Liver (tissue), 7 donors: ENCODE measurements at regions not wholly inside any gene's neighbourhood (a gene's known extent, or its start where the extent isn't known, plus 50 kb on each side); places are given as distances from the start of the nearest gene placed in this dataset.

Source experiments
- DNase-seq: peaks from one replicate; pipeline ENCODE4 v3.0.0-alpha.2; 2017; ENCODE audit warnings: low spot score
- H3K27ac ChIP-seq, 2 donors: one replicate each; pipeline ENCODE4 v1.7.0; 2013; ENCODE audit warnings: inconsistent platforms in 2 of 2, low read length in 2 of 2, control low read depth in 1 of 2, low read depth in 1 of 2, mild to moderate bottlenecking in 1 of 2
- H3K27me3 ChIP-seq, 4 donors: one replicate each; pipeline versions ENCODE4 v1.6.1 to v1.7.0; 2013; ENCODE audit warnings: low read length in 3 of 4, inconsistent platforms in 1 of 4, mild to moderate bottlenecking in 1 of 4, moderate library complexity in 1 of 4; ENCODE audit not compliant: control insufficient read depth in 4 of 4, insufficient read depth in 4 of 4
- H3K36me3 ChIP-seq, 4 donors: one replicate each; pipeline versions ENCODE4 v1.6.1 to v1.7.0; 2013; ENCODE audit warnings: low read length in 3 of 4, mild to moderate bottlenecking in 3 of 4, low read depth in 1 of 4, moderate library complexity in 1 of 4; ENCODE audit not compliant: control insufficient read depth in 4 of 4, insufficient read depth in 3 of 4
- H3K4me1 ChIP-seq, 4 donors: one replicate each; pipeline versions ENCODE4 v1.6.1 to v1.7.0; 2013; ENCODE audit warnings: low read length in 3 of 4, mild to moderate bottlenecking in 3 of 4, moderate library complexity in 1 of 4; ENCODE audit not compliant: control insufficient read depth in 4 of 4, insufficient read depth in 4 of 4
- H3K4me3 ChIP-seq, 3 donors: one replicate each; pipeline versions ENCODE4 v1.6.1 to v1.7.0; 2013; ENCODE audit warnings: low read length in 3 of 3, control low read depth in 1 of 3, low read depth in 1 of 3, mild to moderate bottlenecking in 1 of 3
- H3K9ac ChIP-seq, 2 donors: one replicate each; pipeline ENCODE4 v1.7.0; 2013; ENCODE audit warnings: low read length in 2 of 2, mild to moderate bottlenecking in 2 of 2, moderate library complexity in 2 of 2, control low read depth in 1 of 2, low read depth in 1 of 2
- H3K9me3 ChIP-seq, 4 donors: one replicate each; pipeline versions ENCODE4 v1.6.1 to v1.7.0; 2013; ENCODE audit warnings: low read length in 3 of 4; ENCODE audit not compliant: control insufficient read depth in 4 of 4
- EGR1 ChIP-seq, 2 donors: IDR thresholded peaks; 2 replicates each; pipeline ENCODE4 v1.6.1; 2016 to 2018; ENCODE audit warnings: antibody characterized with exemption in 2 of 2, low read depth in 2 of 2
- FOXA1 ChIP-seq: IDR thresholded peaks from 2 replicates; pipeline ENCODE4 v1.6.1; 2016; ENCODE audit warnings: antibody characterized with exemption
- FOXA2 ChIP-seq: IDR thresholded peaks from 2 replicates; pipeline ENCODE4 v1.6.1; 2016; ENCODE audit warnings: antibody characterized with exemption
- GABPA ChIP-seq, 2 donors: IDR thresholded peaks in 1 of 2; conservative IDR thresholded peaks in 1 of 2; 2 replicates each; pipeline ENCODE4 v1.6.1; 2016; ENCODE audit warnings: antibody characterized with exemption in 2 of 2, mild to moderate bottlenecking in 1 of 2, moderate library complexity in 1 of 2
- HNF4A ChIP-seq, 2 donors: conservative IDR thresholded peaks; 2 replicates each; pipeline ENCODE4 v1.6.1; 2016; ENCODE audit warnings: antibody characterized with exemption in 2 of 2, mild to moderate bottlenecking in 2 of 2
- HNF4G ChIP-seq: IDR thresholded peaks from 2 replicates; pipeline ENCODE4 v1.6.1; 2016; ENCODE audit warnings: antibody characterized with exemption
- JUND ChIP-seq, 2 donors: IDR thresholded peaks; 2 replicates each; pipeline ENCODE4 v1.6.1; 2016; ENCODE audit warnings: antibody characterized with exemption in 2 of 2
- NR2F2 ChIP-seq: IDR thresholded peaks from 2 replicates; pipeline ENCODE4 v1.6.1; 2016; ENCODE audit warnings: antibody characterized with exemption
- RAD21 ChIP-seq, 2 donors: IDR thresholded peaks; 2 replicates each; pipeline ENCODE4 v1.6.1; 2016; ENCODE audit warnings: antibody characterized with exemption in 2 of 2, mild to moderate bottlenecking in 2 of 2
- RXRA ChIP-seq, 2 donors: IDR thresholded peaks; 2 replicates each; pipeline ENCODE4 v1.6.1; 2017 to 2018; ENCODE audit warnings: antibody characterized with exemption in 2 of 2, mild to moderate bottlenecking in 1 of 2
- SP1 ChIP-seq: IDR thresholded peaks from 2 replicates; pipeline ENCODE4 v1.6.1; 2018; ENCODE audit warnings: antibody characterized with exemption, mild to moderate bottlenecking
- TAF1 ChIP-seq: conservative IDR thresholded peaks from 2 replicates; pipeline ENCODE4 v1.6.1; 2016; ENCODE audit warnings: antibody characterized with exemption, mild to moderate bottlenecking
- YY1 ChIP-seq: IDR thresholded peaks from 2 replicates; pipeline ENCODE4 v1.6.1; 2016; ENCODE audit warnings: antibody characterized with exemption, mild to moderate bottlenecking
- WGBS: extraction: QIAGEN DNeasy Blood & Tissue Kit; methylation state at CpG from one replicate; pipeline ENCODE4 v1.1.7; 2013; 5-methylcytosine and 5-hydroxymethylcytosine counted together
- TF ChIP-seq, protein P1 (sequence below): IDR thresholded peaks from 2 replicates; pipeline ENCODE4 v1.6.1; 2016; ENCODE audit warnings: antibody characterized with exemption, mild to moderate bottlenecking
- TF ChIP-seq, protein P2 (sequence below): IDR thresholded peaks from 2 replicates; pipeline ENCODE4 v1.6.1; 2016; ENCODE audit warnings: antibody characterized with exemption
- TF ChIP-seq, protein P3 (sequence below): IDR thresholded peaks from 2 replicates; pipeline ENCODE4 v1.6.1; 2016; ENCODE audit warnings: antibody characterized with exemption
- TF ChIP-seq, protein P4 (sequence below): IDR thresholded peaks from 2 replicates; pipeline ENCODE4 v1.6.1; 2016; ENCODE audit warnings: antibody characterized with exemption
- donor health status: healthy.
- donor health status: healthy.
- donor health status: healthy.
- donor health status: healthy.

DNA sequence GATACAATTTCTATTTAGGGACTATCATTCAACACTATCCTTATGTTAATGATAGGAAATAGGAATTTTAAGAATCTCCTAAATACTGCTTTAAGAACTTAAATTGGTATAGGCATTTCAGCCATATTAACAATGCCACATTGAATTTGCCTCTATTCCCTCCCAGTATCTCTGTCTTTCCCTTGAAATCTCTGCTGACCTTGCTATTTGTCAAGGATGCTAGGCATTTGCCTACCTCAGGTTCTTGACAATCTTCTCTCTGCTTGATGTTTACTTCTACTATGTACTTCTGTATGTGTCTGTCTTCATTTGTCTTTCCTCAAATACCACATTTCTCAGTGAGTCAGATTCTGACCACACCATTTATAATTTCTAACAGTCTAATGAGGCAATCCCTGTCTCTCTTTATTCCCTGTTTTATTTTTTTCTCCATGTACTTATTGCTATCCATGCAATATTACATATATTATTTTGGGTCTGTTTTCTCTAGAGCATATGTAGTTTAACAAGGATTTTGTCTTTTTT is 1461.4 kb upstream of the CDH9 start:
- Histone ChIP-seq H3K4me3 (no peak overlapping the region), H3K9me3 (no peaks in the 10 kb centered on the region), H3K4me1 (no peaks in the 10 kb centered on the region), H3K27me3 (no peaks in the 10 kb centered on the region), H3K9ac (no peak overlapping the region), H3K36me3 (no peaks in the 10 kb centered on the region), H3K27ac (no peak overlapping the region)
- no peak for DNase-seq
- TF ChIP-seq YY1, result no peak
- TF ChIP-seq FOXA2, result no peak
- TF ChIP-seq HNF4G, result no peak
- TF ChIP-seq NR2F2, result no peak
- TF ChIP-seq HNF4A (conservative IDR thresholded peaks at IDR 0.05), result no peak
- TF ChIP-seq, protein P1, sequence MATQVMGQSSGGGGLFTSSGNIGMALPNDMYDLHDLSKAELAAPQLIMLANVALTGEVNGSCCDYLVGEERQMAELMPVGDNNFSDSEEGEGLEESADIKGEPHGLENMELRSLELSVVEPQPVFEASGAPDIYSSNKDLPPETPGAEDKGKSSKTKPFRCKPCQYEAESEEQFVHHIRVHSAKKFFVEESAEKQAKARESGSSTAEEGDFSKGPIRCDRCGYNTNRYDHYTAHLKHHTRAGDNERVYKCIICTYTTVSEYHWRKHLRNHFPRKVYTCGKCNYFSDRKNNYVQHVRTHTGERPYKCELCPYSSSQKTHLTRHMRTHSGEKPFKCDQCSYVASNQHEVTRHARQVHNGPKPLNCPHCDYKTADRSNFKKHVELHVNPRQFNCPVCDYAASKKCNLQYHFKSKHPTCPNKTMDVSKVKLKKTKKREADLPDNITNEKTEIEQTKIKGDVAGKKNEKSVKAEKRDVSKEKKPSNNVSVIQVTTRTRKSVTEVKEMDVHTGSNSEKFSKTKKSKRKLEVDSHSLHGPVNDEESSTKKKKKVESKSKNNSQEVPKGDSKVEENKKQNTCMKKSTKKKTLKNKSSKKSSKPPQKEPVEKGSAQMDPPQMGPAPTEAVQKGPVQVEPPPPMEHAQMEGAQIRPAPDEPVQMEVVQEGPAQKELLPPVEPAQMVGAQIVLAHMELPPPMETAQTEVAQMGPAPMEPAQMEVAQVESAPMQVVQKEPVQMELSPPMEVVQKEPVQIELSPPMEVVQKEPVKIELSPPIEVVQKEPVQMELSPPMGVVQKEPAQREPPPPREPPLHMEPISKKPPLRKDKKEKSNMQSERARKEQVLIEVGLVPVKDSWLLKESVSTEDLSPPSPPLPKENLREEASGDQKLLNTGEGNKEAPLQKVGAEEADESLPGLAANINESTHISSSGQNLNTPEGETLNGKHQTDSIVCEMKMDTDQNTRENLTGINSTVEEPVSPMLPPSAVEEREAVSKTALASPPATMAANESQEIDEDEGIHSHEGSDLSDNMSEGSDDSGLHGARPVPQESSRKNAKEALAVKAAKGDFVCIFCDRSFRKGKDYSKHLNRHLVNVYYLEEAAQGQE, result no peak
- TF ChIP-seq, protein P2, sequence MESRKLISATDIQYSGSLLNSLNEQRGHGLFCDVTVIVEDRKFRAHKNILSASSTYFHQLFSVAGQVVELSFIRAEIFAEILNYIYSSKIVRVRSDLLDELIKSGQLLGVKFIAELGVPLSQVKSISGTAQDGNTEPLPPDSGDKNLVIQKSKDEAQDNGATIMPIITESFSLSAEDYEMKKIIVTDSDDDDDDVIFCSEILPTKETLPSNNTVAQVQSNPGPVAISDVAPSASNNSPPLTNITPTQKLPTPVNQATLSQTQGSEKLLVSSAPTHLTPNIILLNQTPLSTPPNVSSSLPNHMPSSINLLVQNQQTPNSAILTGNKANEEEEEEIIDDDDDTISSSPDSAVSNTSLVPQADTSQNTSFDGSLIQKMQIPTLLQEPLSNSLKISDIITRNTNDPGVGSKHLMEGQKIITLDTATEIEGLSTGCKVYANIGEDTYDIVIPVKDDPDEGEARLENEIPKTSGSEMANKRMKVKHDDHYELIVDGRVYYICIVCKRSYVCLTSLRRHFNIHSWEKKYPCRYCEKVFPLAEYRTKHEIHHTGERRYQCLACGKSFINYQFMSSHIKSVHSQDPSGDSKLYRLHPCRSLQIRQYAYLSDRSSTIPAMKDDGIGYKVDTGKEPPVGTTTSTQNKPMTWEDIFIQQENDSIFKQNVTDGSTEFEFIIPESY, result no peak
- TF ChIP-seq, protein P3, sequence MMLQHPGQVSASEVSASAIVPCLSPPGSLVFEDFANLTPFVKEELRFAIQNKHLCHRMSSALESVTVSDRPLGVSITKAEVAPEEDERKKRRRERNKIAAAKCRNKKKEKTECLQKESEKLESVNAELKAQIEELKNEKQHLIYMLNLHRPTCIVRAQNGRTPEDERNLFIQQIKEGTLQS, result no peak
- TF ChIP-seq JUND (IDR thresholded peaks at IDR 0.05), result no peak
- TF ChIP-seq SP1, result no peak
- TF ChIP-seq RXRA (IDR thresholded peaks at IDR 0.05), result no peak
- no peak for TF ChIP-seq RAD21 (IDR thresholded peaks at IDR 0.05)

DNA sequence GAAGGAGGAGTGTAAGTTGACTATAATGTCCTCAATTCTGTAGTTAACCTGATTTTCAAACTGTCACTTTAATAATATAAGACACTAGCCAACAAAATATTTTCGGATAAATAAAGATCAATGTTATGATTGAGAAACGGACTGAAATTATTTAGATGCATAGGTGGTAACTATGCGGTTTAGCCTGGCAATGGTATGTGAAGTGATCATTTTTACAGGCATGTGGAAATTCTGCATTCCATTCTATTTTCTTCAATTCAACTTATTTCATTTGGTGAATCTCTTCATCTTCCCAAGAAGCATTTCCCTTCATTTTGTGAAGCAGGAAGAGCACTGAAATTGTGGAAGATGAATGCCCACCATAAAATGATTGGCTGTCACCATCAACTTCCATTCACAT is 1457.5 kb upstream of the CDH9 start:
- DNase-seq, result no peak
- H3K36me3 ChIP-seq, result no peaks in the 10 kb centered on the region
- H3K27me3 ChIP-seq, result no peaks in the 10 kb centered on the region
- no peaks in the 10 kb centered on the region for H3K9me3 ChIP-seq
- no peaks in the 10 kb centered on the region for H3K4me1 ChIP-seq
- no peak overlapping the region for H3K4me3 ChIP-seq
- TF ChIP-seq EGR1 (IDR thresholded peaks at IDR 0.05; ENCODE audit: low read depth in 2 of 2) (no peak), JUND (IDR thresholded peaks at IDR 0.05) (no peak), HNF4G (no peak), RAD21 (IDR thresholded peaks at IDR 0.05) (no peak), NR2F2 (no peak), GABPA (IDR thresholded peaks at IDR 0.05 in 1 of 2, conservative IDR thresholded peaks at IDR 0.05 in 1 of 2) (no peak), FOXA1 (no peak), SP1 (no peak), TAF1 (no peak)
- TF ChIP-seq, protein P4, sequence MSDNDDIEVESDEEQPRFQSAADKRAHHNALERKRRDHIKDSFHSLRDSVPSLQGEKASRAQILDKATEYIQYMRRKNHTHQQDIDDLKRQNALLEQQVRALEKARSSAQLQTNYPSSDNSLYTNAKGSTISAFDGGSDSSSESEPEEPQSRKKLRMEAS, result no peak
- TF ChIP-seq, protein P1, result no peak
- TF ChIP-seq, protein P3, result no peak
- TF ChIP-seq, protein P2, result no peak
- H3K9ac ChIP-seq, result no peak overlapping the region
- H3K27ac ChIP-seq, result no peak overlapping the region
- 74% methylated on average over 3 of the region's 3 CpGs for WGBS
